Cardiac fibroblast (primary cell): ENCODE measurements at regions not wholly inside any gene's neighbourhood (a gene's known extent, or its start where the extent isn't known, plus 50 kb on each side); places are given as distances from the start of the nearest gene placed in this dataset.

Experiments
- DNase-seq, 2 donors: peaks; one replicate each; pipeline versions ENCODE4 v3.0.0 to v3.0.0-alpha.2; 2010; ENCODE audit warnings: low read depth in 2 of 2
- H3K4me3 ChIP-seq, 2 donors: replicated peaks in 1 of 2; 1 replicate in 1 of 2; 2 replicates in 1 of 2; pipeline ENCODE4 v1.5.1; 2011; ENCODE audit warnings: low read depth in 2 of 2, low read length in 2 of 2, mild to moderate bottlenecking in 2 of 2, moderate library complexity in 1 of 2
- TF ChIP-seq, protein P1 (sequence below): IDR thresholded peaks from one replicate; pipeline ENCODE4 v1.5.1; 2011; ENCODE audit warnings: low read depth, mild to moderate bottlenecking, low read length, inconsistent platforms

DNA sequence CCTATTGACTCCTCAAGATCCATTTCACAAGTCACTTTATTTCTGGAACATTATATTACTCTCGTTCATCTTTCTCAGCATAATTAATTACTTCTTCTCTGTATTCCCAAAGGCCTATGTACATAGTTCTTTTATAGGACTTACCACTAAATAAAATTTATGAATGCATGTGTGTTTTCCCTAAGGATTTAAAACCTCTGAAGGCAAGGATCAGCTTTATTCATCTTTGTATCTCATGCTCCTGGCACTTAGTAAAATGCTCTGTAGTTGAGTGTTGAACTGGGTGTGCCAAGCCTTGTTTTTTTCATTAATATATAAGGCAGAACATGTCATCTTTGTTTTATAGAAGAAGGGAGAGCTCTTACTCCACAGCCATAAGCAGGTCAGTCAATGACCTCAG lies 194.1 kb upstream of the ZPLD1 start:
- TF ChIP-seq, protein P1, sequence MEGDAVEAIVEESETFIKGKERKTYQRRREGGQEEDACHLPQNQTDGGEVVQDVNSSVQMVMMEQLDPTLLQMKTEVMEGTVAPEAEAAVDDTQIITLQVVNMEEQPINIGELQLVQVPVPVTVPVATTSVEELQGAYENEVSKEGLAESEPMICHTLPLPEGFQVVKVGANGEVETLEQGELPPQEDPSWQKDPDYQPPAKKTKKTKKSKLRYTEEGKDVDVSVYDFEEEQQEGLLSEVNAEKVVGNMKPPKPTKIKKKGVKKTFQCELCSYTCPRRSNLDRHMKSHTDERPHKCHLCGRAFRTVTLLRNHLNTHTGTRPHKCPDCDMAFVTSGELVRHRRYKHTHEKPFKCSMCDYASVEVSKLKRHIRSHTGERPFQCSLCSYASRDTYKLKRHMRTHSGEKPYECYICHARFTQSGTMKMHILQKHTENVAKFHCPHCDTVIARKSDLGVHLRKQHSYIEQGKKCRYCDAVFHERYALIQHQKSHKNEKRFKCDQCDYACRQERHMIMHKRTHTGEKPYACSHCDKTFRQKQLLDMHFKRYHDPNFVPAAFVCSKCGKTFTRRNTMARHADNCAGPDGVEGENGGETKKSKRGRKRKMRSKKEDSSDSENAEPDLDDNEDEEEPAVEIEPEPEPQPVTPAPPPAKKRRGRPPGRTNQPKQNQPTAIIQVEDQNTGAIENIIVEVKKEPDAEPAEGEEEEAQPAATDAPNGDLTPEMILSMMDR = no peak
- no peak overlapping the region for H3K4me3 ChIP-seq
- no peak for DNase-seq

DNA sequence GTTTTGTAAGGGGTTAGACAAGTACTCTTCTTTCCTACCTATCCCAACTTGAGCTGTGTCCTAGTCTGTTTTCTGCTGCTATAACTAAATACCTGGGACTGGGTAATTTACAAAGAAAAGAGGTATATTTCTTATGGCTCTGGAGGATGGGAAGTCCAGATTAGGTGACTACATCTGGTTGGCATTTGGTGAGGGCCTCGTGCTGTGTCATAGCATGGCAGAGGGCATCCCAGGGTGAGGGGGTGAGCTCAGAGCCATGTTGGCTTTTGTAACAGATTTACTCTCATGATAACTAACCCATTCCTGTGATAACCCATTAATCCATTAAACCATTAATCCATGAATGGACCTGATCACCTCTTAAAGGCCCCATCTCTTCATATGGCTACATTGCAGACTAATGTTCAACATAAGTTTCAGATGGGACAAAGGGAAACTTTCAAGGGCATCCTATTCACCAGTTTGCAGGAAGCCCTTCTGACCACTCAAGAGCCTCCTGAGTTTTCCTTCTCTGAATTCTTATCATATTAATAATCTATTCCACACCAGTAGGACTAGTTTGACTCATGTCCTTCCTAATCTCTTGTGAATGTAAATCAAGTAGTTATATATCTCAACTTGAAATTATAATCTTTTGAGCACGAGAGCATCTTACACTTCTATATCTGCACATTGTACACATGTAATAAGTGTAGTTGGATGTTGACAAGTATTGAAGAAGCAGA lies 185.7 kb upstream of the ZPLD1 start:
- TF ChIP-seq, protein P1 = no peak
- H3K4me3 ChIP-seq = no peak overlapping the region
- no peak for DNase-seq

DNA sequence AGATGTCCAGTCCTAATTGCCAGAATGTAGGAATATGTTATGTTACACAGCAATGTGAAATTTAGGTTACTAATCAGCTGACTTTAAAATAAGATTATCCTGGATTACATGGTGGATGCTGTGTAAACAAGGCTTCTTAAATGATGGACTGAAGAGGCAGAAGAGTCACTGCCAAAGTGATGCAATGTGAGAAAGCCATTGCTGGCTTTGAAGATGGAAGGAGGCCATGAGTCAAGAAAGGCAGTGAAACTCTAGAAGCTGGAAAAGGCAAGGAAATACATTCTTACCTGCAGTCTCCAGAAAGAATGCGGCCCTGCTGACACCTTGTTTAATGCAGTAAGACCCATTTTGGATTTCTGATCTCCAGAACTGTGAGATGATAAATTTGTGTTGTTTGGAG lies 179.1 kb upstream of the ZPLD1 start:
- TF ChIP-seq, protein P1 = no peak

DNA sequence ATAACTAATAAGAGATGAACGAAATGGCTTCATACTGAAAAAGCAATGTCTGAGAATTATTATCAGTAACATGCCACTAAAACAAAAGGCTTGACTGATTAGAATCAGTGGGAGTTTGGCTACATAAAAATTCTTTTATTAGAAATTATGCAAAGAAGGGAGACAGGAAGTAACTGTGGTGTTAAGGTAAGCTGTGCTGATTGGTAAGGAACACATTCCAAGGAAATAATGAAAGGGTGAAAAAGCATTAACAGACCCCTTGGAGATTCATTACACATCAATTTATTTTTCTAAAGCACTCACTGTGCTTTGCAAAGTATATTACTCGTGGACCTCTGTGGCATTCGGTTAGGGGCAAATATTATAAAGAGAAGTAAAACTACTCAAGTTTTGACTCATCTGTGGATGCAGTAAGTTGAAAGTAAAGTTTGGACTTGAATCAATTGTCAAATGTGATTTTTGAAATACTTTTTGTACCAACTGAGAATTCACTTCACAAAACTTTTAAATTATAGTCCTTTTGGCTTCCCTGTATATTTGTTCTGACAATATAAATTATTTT lies 176.1 kb upstream of the ZPLD1 start:
- no peak overlapping the region for H3K4me3 ChIP-seq
- TF ChIP-seq, protein P1 = no peak
- no peak for DNase-seq

More for the DNA sequence above, 179.1 kb upstream of the ZPLD1 start:
- no peak overlapping the region for H3K4me3 ChIP-seq
- no peak for DNase-seq

DNA sequence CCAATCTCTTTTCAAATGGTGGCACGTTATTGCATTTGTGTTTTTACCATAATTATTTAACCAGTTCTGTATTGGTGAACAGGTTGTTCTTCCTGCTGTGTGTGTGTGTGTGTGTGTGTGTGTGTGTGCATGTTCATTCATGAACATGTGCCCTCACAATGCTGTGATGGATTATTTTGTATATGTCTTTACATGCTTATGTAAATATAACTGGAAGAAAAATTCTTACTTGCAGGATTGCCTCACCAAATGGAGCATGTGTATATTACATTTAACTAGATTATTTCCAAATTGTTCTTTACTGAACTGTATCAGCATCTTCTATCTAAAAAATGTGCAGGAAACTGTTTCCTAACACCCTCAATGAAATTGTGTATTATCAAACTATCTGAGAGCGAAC lies 175.2 kb upstream of the ZPLD1 start:
- DNase-seq = no peak
- TF ChIP-seq, protein P1 = no peak
- H3K4me3 ChIP-seq = no peak overlapping the region

DNA sequence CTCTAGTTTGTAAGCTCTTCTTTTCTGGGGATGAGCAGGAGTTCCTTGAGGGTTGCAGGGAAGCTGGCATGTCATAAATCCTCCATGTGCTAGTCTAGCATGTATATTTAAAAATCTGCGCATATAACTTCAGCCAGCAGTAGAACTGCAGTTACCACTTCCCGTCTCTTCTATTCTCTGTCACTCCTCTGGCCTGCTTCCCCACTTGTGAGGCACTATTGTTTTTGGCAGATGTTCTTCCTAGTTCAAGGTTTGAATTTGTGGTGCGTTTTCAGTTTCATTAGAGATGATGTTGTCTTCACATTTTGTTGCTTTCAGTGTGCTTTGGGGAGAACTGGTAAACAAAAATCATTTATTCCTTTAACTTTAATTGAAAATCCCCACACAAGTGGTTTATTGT lies 169.1 kb upstream of the ZPLD1 start:
- DNase-seq = peak in 1 of 2 donors; percentile 19
- TF ChIP-seq, protein P1 = no peak

More for the DNA sequence above, 169.1 kb upstream of the ZPLD1 start:
- H3K4me3 ChIP-seq = no peak overlapping the region
